Thoracic aorta (tissue), 2 donors: ENCODE measurements at regions not wholly inside any gene's neighbourhood (a gene's known extent, or its start where the extent isn't known, plus 50 kb on each side); places are given as distances from the start of the nearest gene placed in this dataset.

Experiments
- ATAC-seq: fragments of 150-250 bp; one replicate; pipeline ENCODE4 v1.8.0; 2017; ENCODE audit warnings: low read depth; ENCODE audit not compliant: insufficient number of reproducible peaks, low FRiP score
- DNase-seq: peaks from one replicate; pipeline ENCODE4 v3.0.0-alpha.2; 2020; ENCODE audit warnings: low spot score
- H3K27ac ChIP-seq, 2 donors: fragments of 200-600 bp; sonication (generic); 1 replicate in 1 of 2; 2 replicates in 1 of 2; pipeline ENCODE4 v1.5.1; 2016; ENCODE audit warnings: mild to moderate bottlenecking in 2 of 2, moderate library complexity in 2 of 2
- H3K27me3 ChIP-seq: fragments of 200-600 bp; sonication (generic); replicated peaks from 2 replicates; pipeline ENCODE4 v1.6.0; 2016; ENCODE audit warnings: mild to moderate bottlenecking; ENCODE audit not compliant: insufficient read depth
- H3K36me3 ChIP-seq: fragments of 200-600 bp; sonication (generic); one replicate; pipeline ENCODE4 v1.5.1; 2016
- H3K4me1 ChIP-seq, 2 donors: fragments of 200-600 bp; sonication (generic); 1 replicate in 1 of 2; 2 replicates in 1 of 2; pipeline versions ENCODE4 v1.5.1 to v1.6.0; 2016; ENCODE audit warnings: low read depth in 2 of 2, mild to moderate bottlenecking in 1 of 2; ENCODE audit not compliant: control insufficient read depth in 1 of 2
- H3K4me3 ChIP-seq: fragments of 200-600 bp; sonication (generic); 2 replicates; pipeline ENCODE4 v1.5.1; 2016; ENCODE audit warnings: mild to moderate bottlenecking
- H3K9me3 ChIP-seq: fragments of 200-600 bp; sonication (generic); 2 replicates; pipeline ENCODE4 v1.5.1; 2016
- TF ChIP-seq, protein P1 (sequence below): fragments of 200-600 bp; sonication (generic); IDR thresholded peaks from one replicate; pipeline ENCODE4 v1.5.1; 2019; ENCODE audit warnings: antibody characterized with exemption

DNA sequence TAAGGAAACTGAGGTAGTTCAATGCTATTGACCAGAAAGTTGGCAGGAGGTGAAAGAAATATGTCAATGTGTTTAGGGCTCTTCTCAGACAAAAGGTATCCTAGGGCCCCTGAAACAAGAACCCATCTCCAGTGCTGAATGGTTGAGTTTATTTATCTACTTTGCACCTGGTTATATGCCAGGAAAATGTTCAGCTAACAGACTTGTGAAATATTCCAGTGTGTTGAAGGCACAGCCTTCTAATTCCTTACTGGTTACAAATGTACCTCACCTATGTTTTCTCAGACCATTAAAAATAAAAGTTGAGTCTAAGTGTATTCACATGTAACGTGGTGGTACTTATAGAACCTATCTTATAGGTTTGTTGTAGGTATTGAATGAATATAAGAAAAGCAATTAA is 511.7 kb upstream of the SEL1L start:
- no peak for DNase-seq
- H3K4me3 ChIP-seq: no peak overlapping the region
- no peaks in the 10 kb centered on the region for H3K4me1 ChIP-seq
- no peaks in the 10 kb centered on the region for H3K9me3 ChIP-seq
- H3K27me3 ChIP-seq: no peaks in the 10 kb centered on the region
- ATAC-seq: no peak
- no peaks in the 10 kb centered on the region for H3K36me3 ChIP-seq
- no peak overlapping the region for H3K27ac ChIP-seq
- TF ChIP-seq, protein P1, sequence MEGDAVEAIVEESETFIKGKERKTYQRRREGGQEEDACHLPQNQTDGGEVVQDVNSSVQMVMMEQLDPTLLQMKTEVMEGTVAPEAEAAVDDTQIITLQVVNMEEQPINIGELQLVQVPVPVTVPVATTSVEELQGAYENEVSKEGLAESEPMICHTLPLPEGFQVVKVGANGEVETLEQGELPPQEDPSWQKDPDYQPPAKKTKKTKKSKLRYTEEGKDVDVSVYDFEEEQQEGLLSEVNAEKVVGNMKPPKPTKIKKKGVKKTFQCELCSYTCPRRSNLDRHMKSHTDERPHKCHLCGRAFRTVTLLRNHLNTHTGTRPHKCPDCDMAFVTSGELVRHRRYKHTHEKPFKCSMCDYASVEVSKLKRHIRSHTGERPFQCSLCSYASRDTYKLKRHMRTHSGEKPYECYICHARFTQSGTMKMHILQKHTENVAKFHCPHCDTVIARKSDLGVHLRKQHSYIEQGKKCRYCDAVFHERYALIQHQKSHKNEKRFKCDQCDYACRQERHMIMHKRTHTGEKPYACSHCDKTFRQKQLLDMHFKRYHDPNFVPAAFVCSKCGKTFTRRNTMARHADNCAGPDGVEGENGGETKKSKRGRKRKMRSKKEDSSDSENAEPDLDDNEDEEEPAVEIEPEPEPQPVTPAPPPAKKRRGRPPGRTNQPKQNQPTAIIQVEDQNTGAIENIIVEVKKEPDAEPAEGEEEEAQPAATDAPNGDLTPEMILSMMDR: no peak

DNA sequence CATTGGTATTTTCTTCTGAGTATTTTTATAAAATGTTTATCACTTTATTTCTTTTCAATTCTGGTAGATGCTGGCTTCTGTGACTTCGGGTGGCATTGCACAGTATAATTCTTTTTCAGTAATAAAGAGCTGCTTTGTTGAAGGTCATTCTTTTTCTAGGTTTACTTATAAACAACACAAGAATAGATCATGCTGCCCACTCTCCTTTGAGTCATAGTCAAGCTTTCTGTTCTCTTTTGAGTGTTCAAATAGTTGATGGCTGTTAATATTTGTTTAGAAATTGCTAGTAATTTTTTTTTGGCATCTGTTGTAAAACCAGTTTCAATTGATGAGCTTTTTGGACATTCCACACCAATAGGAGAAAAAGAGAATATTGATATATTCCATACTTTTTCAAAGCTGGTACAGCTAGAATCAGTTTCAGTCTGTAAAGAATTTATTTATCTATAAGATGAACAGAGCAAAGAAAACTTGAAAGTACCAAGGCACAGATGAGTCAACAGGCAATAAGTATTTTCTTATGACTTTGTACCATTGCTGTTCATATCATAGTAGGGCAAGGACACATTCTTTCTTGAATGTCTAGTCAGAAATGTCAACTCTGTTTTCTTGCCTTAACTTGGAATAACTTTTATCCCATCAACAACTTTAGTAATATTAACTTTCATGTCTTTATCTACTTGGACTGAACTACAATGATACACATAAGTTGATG is 513.0 kb upstream of the SEL1L start:
- TF ChIP-seq, protein P1: no peak
- no peak overlapping the region for H3K4me3 ChIP-seq
- H3K4me1 ChIP-seq: no peaks in the 10 kb centered on the region
- H3K9me3 ChIP-seq: no peaks in the 10 kb centered on the region
- ATAC-seq (no peak), DNase-seq (no peak)
- H3K27ac ChIP-seq: no peak overlapping the region
- H3K36me3 ChIP-seq: no peaks in the 10 kb centered on the region
- H3K27me3 ChIP-seq: no peaks in the 10 kb centered on the region

DNA sequence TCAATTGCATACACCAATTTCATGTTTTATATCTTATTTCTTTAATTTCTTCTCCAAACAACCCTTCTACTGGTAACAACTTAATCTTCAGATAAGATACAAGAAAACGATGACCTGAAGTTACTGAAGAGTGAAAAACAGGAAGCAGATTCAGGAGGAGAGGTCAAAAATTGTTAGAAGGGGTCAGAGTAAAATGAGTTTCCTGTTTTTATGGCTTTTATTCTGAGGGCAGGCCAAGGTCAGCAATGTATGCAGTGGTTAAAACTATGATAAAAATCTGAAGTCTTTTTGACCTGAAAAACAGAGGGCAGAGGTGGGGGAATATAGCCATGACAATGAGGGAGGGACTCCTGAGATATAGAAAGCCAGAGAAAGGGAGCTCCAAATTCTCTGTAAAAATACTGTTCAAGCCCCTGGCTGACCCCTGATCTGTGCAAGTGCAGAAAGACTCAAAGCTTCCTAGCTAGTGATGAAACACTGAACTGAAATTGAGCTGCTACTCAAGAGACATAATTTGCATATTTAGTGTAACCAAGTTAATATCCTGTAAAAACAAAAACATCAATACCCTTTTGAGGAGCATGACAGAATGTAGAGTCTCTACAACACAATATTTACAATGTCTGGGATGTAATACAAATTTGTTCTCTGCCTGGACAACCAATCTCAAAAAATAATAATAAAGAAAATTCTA is 514.3 kb upstream of the SEL1L start:
- TF ChIP-seq, protein P1: no peak
- no peak overlapping the region for H3K27ac ChIP-seq
- H3K36me3 ChIP-seq: no peaks in the 10 kb centered on the region
- no peak for DNase-seq
- ATAC-seq: no peak
- no peaks in the 10 kb centered on the region for H3K4me1 ChIP-seq
- H3K9me3 ChIP-seq: no peaks in the 10 kb centered on the region
- H3K27me3 ChIP-seq: no peaks in the 10 kb centered on the region
- H3K4me3 ChIP-seq: no peak overlapping the region

DNA sequence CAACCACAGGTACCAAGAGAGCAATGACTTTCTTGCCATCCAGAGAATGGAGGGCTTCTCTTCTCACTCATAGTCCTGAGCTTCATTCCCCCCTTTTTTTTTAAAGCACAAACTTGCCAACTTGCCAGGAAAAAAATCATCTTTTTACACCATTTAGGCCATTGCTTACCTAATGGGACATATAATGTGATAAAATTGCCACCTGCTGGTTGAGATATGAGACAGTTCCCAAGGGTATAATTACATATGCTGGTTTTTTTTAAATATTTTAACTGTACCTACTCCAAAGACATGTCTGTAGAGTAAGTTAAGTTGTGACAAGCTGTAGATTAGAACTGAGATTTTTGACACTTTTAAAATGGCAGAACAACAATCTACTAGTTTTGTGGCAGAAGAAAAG is 519.1 kb upstream of the SEL1L start:
- DNase-seq (no peak), ATAC-seq (no peak)
- no peak overlapping the region for H3K4me3 ChIP-seq
- H3K4me1 ChIP-seq: peaks cover 2 to 7% of the 10 kb centered on the region in 2 donors
- TF ChIP-seq, protein P1: no peak
- no peak overlapping the region for H3K27ac ChIP-seq
- no peaks in the 10 kb centered on the region for H3K27me3 ChIP-seq
- no peaks in the 10 kb centered on the region for H3K9me3 ChIP-seq
- H3K36me3 ChIP-seq: no peaks in the 10 kb centered on the region

DNA sequence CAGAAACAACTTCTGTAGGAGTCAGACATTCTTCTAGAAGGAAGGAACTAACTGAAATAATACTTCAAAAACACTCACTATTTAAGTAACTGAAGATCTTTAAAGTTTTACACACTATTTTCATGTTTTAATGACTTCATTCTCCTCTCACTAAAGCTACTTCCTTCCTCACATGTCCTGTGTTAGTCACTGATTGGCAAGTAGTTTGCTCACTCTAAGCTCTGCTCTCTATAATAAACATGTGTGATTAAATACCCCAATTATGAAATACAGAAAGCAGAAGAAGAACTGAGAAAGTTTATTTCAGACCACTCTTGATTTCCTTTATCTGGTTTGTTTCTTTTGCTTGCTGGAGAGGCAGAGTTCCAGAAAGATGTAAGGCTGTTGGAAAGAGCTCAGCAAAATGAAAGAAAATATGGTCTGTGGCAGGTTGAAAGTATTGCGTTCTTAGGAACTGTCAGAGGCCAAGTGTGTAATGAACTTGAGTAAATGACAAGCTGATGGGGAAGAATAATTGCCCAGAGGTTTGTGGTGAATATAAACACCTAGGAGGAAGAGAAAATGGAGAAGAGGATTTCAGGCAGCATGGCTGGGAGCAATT is 522.0 kb upstream of the SEL1L start:
- H3K4me1 ChIP-seq: peaks cover 2 to 7% of the 10 kb centered on the region in 2 donors
- H3K9me3 ChIP-seq: no peaks in the 10 kb centered on the region
- no peak overlapping the region for H3K27ac ChIP-seq
- TF ChIP-seq, protein P1: no peak
- DNase-seq: no peak
- H3K4me3 ChIP-seq: no peak overlapping the region
- ATAC-seq: no peak
- H3K36me3 ChIP-seq: no peaks in the 10 kb centered on the region
- no peaks in the 10 kb centered on the region for H3K27me3 ChIP-seq
